ENCODE measurements at regions not wholly inside any gene's neighbourhood (a gene's known extent, or its start where the extent isn't known, plus 50 kb on each side); places are given as distances from the start of the nearest gene placed in this dataset.
"Not testable (repeated sequence)": the region's sequence is repeated elsewhere in the genome, so short reads cannot be mapped to it uniquely, and the experiment has no call there.

- not testable (repeated sequence) for TF ChIP-seq CTCF, POLR2A (IDR thresholded peaks at IDR 0.05)
Observed at GRCh38 chr14:105752420-105752819, 226.0 kb downstream of the TMEM121 start.

Data from heart left ventricle (tissue), 13 donors.